ENCODE measurements at regions not wholly inside any gene's neighbourhood (a gene's known extent, or its start where the extent isn't known, plus 50 kb on each side); places are given as distances from the start of the nearest gene placed in this dataset.

- Mint-ChIP-seq H3K4me1 (no peaks in the 10 kb centered on the region), H3K27me3 (peaks cover 20% of the 10 kb centered on the region), H3K27ac (no peak overlapping the region), H3K4me3 (no peak overlapping the region), H3K9me3 (peaks cover 9 to 14% of the 10 kb centered on the region in 2 donors)
- ATAC-seq (no peak), DNase-seq (no peak)
Measured at GRCh38 chr6:1191141-1191630, 120.7 kb upstream of the FOXQ1 start.

- no peak for ATAC-seq
- Mint-ChIP-seq H3K4me3 (no peak overlapping the region), H3K27me3 (peaks cover 15% of the 10 kb centered on the region), H3K9me3 (peaks cover under 1 to 7% of the 10 kb centered on the region in 2 donors), H3K27ac (no peak overlapping the region), H3K4me1 (no peaks in the 10 kb centered on the region)
- no peak for DNase-seq
Measured at GRCh38 chr6:1190366-1190765, 121.5 kb upstream of the FOXQ1 start.

- Mint-ChIP-seq H3K27me3 (peaks cover 15% of the 10 kb centered on the region), H3K27ac (no peak overlapping the region), H3K4me1 (no peaks in the 10 kb centered on the region), H3K4me3 (no peak overlapping the region), H3K9me3 (no peaks in the 10 kb centered on the region)
- DNase-seq = no peak
- ATAC-seq = no peak
Measured at GRCh38 chr6:1188199-1188598, 123.7 kb upstream of the FOXQ1 start.

- no peak for ATAC-seq
- H3K4me3 Mint-ChIP-seq = no peak overlapping the region
- peaks cover 15% of the 10 kb centered on the region for H3K27me3 Mint-ChIP-seq
- H3K4me1 Mint-ChIP-seq = no peaks in the 10 kb centered on the region
- no peak for DNase-seq
- no peaks in the 10 kb centered on the region for H3K9me3 Mint-ChIP-seq
- no peak overlapping the region for H3K27ac Mint-ChIP-seq
Measured at GRCh38 chr6:1187293-1188131, 124.4 kb upstream of the FOXQ1 start.

- ATAC-seq = no peak
- Mint-ChIP-seq H3K27ac (no peak overlapping the region), H3K9me3 (no peaks in the 10 kb centered on the region), H3K4me1 (no peaks in the 10 kb centered on the region), H3K4me3 (no peak overlapping the region), H3K27me3 (no peaks in the 10 kb centered on the region)
- DNase-seq = no peak
Measured at GRCh38 chr6:1184318-1184717, 127.6 kb upstream of the FOXQ1 start.

GRCh38 chr6:1182722-1183521, 129.0 kb upstream of the FOXQ1 start:
- Mint-ChIP-seq H3K27me3 (no peaks in the 10 kb centered on the region), H3K4me1 (no peaks in the 10 kb centered on the region), H3K9me3 (no peaks in the 10 kb centered on the region), H3K4me3 (no peak overlapping the region), H3K27ac (no peak overlapping the region)
- DNase-seq = no peak
- no peak for ATAC-seq

GRCh38 chr6:1181939-1182605, 129.8 kb upstream of the FOXQ1 start:
- no peaks in the 10 kb centered on the region for H3K9me3 Mint-ChIP-seq
- peaks cover 5% of the 10 kb centered on the region for H3K27me3 Mint-ChIP-seq
- H3K4me3 Mint-ChIP-seq = no peak overlapping the region
- H3K4me1 Mint-ChIP-seq = no peaks in the 10 kb centered on the region
- ATAC-seq = no peak
- no peak overlapping the region for H3K27ac Mint-ChIP-seq
- DNase-seq = no peak

GRCh38 chr6:1179571-1180459, 132.1 kb upstream of the FOXQ1 start:
- Mint-ChIP-seq H3K27ac (no peak overlapping the region), H3K9me3 (no peaks in the 10 kb centered on the region), H3K4me1 (no peaks in the 10 kb centered on the region), H3K4me3 (no peak overlapping the region), H3K27me3 (peaks cover 14% of the 10 kb centered on the region)
- ATAC-seq = no peak
- DNase-seq = no peak

- Mint-ChIP-seq H3K4me3 (no peak overlapping the region), H3K4me1 (no peaks in the 10 kb centered on the region), H3K27me3 (peaks cover 14% of the 10 kb centered on the region), H3K9me3 (no peaks in the 10 kb centered on the region), H3K27ac (no peak overlapping the region)
- ATAC-seq = no peak
- DNase-seq = no peak
Measured at GRCh38 chr6:1178590-1178989, 133.3 kb upstream of the FOXQ1 start.

GRCh38 chr6:1176567-1176966, 135.3 kb upstream of the FOXQ1 start:
- H3K4me1 Mint-ChIP-seq = no peaks in the 10 kb centered on the region
- H3K4me3 Mint-ChIP-seq = no peak overlapping the region
- DNase-seq (no peak), ATAC-seq (no peak)
- peaks cover 14% of the 10 kb centered on the region for H3K27me3 Mint-ChIP-seq
- no peak overlapping the region for H3K27ac Mint-ChIP-seq
- H3K9me3 Mint-ChIP-seq = no peaks in the 10 kb centered on the region

- Mint-ChIP-seq H3K4me3 (no peak overlapping the region), H3K27ac (no peak overlapping the region), H3K27me3 (peaks cover 14% of the 10 kb centered on the region), H3K4me1 (no peaks in the 10 kb centered on the region), H3K9me3 (no peaks in the 10 kb centered on the region)
- ATAC-seq (no peak), DNase-seq (no peak)
Measured at GRCh38 chr6:1175877-1176276, 136.0 kb upstream of the FOXQ1 start.

GRCh38 chr6:1170794-1171193, 141.1 kb upstream of the FOXQ1 start:
- H3K4me3 Mint-ChIP-seq = no peak overlapping the region
- peaks cover 4% of the 10 kb centered on the region for H3K27me3 Mint-ChIP-seq
- ATAC-seq (no peak), DNase-seq (no peak)
- no peak overlapping the region for H3K27ac Mint-ChIP-seq
- H3K4me1 Mint-ChIP-seq = no peaks in the 10 kb centered on the region
- no peaks in the 10 kb centered on the region for H3K9me3 Mint-ChIP-seq

- DNase-seq = no peak
- Mint-ChIP-seq H3K4me3 (no peak overlapping the region), H3K9me3 (no peaks in the 10 kb centered on the region), H3K4me1 (no peaks in the 10 kb centered on the region), H3K27ac (no peak overlapping the region), H3K27me3 (peaks cover 22% of the 10 kb centered on the region)
- ATAC-seq = no peak
Measured at GRCh38 chr6:1164600-1164999, 147.3 kb upstream of the FOXQ1 start.

- Mint-ChIP-seq H3K4me3 (no peak overlapping the region), H3K27me3 (peaks cover 28% of the 10 kb centered on the region), H3K4me1 (no peaks in the 10 kb centered on the region), H3K9me3 (no peaks in the 10 kb centered on the region), H3K27ac (no peak overlapping the region)
- DNase-seq (no peak), ATAC-seq (no peak)
Measured at GRCh38 chr6:1163501-1163900, 148.4 kb upstream of the FOXQ1 start.
